ENCODE measurements at regions not wholly inside any gene's neighbourhood (a gene's known extent, or its start where the extent isn't known, plus 50 kb on each side); places are given as distances from the start of the nearest gene placed in this dataset.

GRCh38 chr3:104584682-104585081 lies 782.0 kb upstream of the ALCAM start:
- no peaks in the 10 kb centered on the region for H3K36me3 Mint-ChIP-seq (ENCODE audit: low read depth)
- TF ChIP-seq CTCF (IDR thresholded peaks at IDR 0.05; ENCODE audit: unreplicated experiment in 3 of 3), result no peak
- H3K9me3 Mint-ChIP-seq, result peaks cover 18% of the 10 kb centered on the region
- H3K27me3 Mint-ChIP-seq (ENCODE audit: low read depth), result no peaks in the 10 kb centered on the region
- H3K27ac Mint-ChIP-seq, result peak overlapping the region in 2 of 3 experiments; percentile 2 to 52
- H3K4me1 Mint-ChIP-seq, result no peaks in the 10 kb centered on the region
- no peak overlapping the region for H3K4me3 Mint-ChIP-seq

GRCh38 chr3:104586344-104586743 lies 780.4 kb upstream of the ALCAM start:
- no peak overlapping the region for H3K27ac Mint-ChIP-seq
- H3K27me3 Mint-ChIP-seq (ENCODE audit: low read depth), result no peaks in the 10 kb centered on the region
- no peak for TF ChIP-seq CTCF (IDR thresholded peaks at IDR 0.05; ENCODE audit: unreplicated experiment in 3 of 3)
- H3K4me1 Mint-ChIP-seq, result no peaks in the 10 kb centered on the region
- no peaks in the 10 kb centered on the region for H3K36me3 Mint-ChIP-seq (ENCODE audit: low read depth)
- H3K4me3 Mint-ChIP-seq, result no peak overlapping the region
- peaks cover 17% of the 10 kb centered on the region for H3K9me3 Mint-ChIP-seq

- H3K27ac Mint-ChIP-seq, result no peak overlapping the region
- TF ChIP-seq CTCF (IDR thresholded peaks at IDR 0.05; ENCODE audit: unreplicated experiment in 3 of 3), result no peak
- H3K9me3 Mint-ChIP-seq, result peaks cover 14% of the 10 kb centered on the region
- no peaks in the 10 kb centered on the region for H3K27me3 Mint-ChIP-seq (ENCODE audit: low read depth)
- H3K36me3 Mint-ChIP-seq (ENCODE audit: low read depth), result no peaks in the 10 kb centered on the region
- no peaks in the 10 kb centered on the region for H3K4me1 Mint-ChIP-seq
- no peak overlapping the region for H3K4me3 Mint-ChIP-seq
Observed at GRCh38 chr3:104588442-104588841, 778.3 kb upstream of the ALCAM start.

GRCh38 chr3:104591776-104592175 lies 774.9 kb upstream of the ALCAM start:
- no peak for TF ChIP-seq CTCF (IDR thresholded peaks at IDR 0.05; ENCODE audit: unreplicated experiment in 3 of 3)
- Mint-ChIP-seq H3K4me1 (no peaks in the 10 kb centered on the region), H3K36me3 (ENCODE audit: low read depth) (no peaks in the 10 kb centered on the region), H3K4me3 (no peak overlapping the region), H3K9me3 (peaks cover 14% of the 10 kb centered on the region), H3K27me3 (ENCODE audit: low read depth) (no peaks in the 10 kb centered on the region), H3K27ac (no peak overlapping the region)

- no peak overlapping the region for H3K27ac Mint-ChIP-seq
- H3K27me3 Mint-ChIP-seq (ENCODE audit: low read depth), result no peaks in the 10 kb centered on the region
- H3K4me1 Mint-ChIP-seq, result peaks cover 24% of the 10 kb centered on the region
- H3K36me3 Mint-ChIP-seq (ENCODE audit: low read depth), result no peaks in the 10 kb centered on the region
- H3K4me3 Mint-ChIP-seq, result no peak overlapping the region
- no peak for TF ChIP-seq CTCF (IDR thresholded peaks at IDR 0.05; ENCODE audit: unreplicated experiment in 3 of 3)
- peaks cover 6% of the 10 kb centered on the region for H3K9me3 Mint-ChIP-seq
Observed at GRCh38 chr3:104594491-104594890, 772.2 kb upstream of the ALCAM start.

- TF ChIP-seq CTCF (IDR thresholded peaks at IDR 0.05; ENCODE audit: unreplicated experiment in 3 of 3), result no peak
- H3K9me3 Mint-ChIP-seq, result no peaks in the 10 kb centered on the region
- H3K4me3 Mint-ChIP-seq, result no peak overlapping the region
- no peak overlapping the region for H3K27ac Mint-ChIP-seq
- H3K36me3 Mint-ChIP-seq (ENCODE audit: low read depth), result no peaks in the 10 kb centered on the region
- no peaks in the 10 kb centered on the region for H3K27me3 Mint-ChIP-seq (ENCODE audit: low read depth)
- H3K4me1 Mint-ChIP-seq, result peaks cover 29% of the 10 kb centered on the region
Observed at GRCh38 chr3:104596054-104596453, 770.7 kb upstream of the ALCAM start.
